NCI-H2171 treated with DMSO at 0.1 percent for 48 hours (cell line): ENCODE measurements at regions not wholly inside any gene's neighbourhood (a gene's known extent, or its start where the extent isn't known, plus 50 kb on each side); places are given as distances from the start of the nearest gene placed in this dataset.
"Not testable (repeated sequence)": the region's sequence is repeated elsewhere in the genome, so short reads cannot be mapped to it uniquely, and the experiment has no call there.

Experiments
- DNase-seq: peaks from one replicate; lab custom pipeline; 2025; lab: John Stamatoyannopoulos, UW

- no peak for DNase-seq
These were observed 180.7 kb upstream of the PRSS1 start for GRCh38 chr7:142568435-142569097.

- DNase-seq: peak; percentile 89
These were observed 181.8 kb upstream of the PRSS1 start for GRCh38 chr7:142567201-142568075.

- no peak for DNase-seq
These were observed 183.0 kb upstream of the PRSS1 start for GRCh38 chr7:142566271-142566670.

DNA sequence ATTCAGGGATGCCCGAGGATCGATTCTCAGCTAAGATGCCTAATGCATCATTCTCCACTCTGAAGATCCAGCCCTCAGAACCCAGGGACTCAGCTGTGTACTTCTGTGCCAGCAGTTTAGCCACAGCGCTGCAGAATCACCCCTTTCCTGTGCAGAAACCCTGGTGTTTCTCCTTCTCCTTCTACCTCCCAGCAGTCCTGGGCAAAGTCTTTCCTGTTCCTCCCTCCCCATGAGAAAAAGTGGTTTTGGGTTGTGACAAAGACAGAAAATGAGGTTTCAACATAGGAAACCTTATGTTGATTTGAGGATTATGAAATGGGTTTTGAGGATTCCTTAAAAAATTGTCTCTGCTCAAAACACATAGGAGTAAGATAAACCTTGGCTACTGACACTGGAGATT, 185.1 kb upstream of the PRSS1 start:
- not testable (repeated sequence) for DNase-seq

DNA sequence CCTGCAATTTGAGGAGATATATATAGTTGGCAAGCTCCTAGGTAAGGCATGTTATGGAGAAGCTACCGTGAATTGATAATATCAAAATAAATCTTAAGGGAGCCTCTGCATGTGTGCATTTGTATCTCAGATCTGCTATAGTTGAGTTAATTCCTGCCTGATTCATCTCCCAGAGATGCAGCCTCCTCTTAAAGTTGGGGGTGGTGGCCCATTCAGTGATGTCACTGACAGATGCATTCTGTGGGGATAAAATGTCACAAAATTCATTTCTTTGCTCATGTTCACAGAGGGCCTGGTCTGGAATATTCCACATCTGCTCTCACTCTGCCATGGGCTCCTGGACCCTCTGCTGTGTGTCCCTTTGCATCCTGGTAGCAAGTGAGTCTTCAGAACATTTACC, 185.8 kb upstream of the PRSS1 start:
- no peak for DNase-seq

- DNase-seq: no peak
These were observed 186.6 kb upstream of the PRSS1 start for GRCh38 chr7:142562688-142563087.

DNA sequence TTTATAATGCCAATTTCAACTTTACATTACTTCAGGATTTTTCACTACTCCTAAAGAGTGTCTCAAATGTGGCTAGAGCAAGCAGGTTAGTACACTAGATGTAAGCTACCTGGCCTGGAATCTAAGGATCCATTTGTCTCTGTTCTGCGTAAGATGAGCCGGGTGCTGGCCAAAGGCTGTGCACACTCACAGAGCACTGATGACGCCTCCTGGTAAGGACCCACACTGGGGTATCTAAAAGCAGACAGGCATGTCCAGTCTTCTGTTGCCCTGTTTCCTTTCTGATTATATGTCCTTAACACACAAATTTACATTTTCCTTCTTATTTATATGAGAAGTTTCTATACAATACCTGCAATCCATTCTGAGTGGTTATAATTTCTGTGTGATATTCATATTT, 187.9 kb upstream of the PRSS1 start:
- DNase-seq: peak; percentile 11

GRCh38 chr7:142560770-142561169, 188.5 kb upstream of the PRSS1 start:
- not testable (repeated sequence) for DNase-seq

DNA sequence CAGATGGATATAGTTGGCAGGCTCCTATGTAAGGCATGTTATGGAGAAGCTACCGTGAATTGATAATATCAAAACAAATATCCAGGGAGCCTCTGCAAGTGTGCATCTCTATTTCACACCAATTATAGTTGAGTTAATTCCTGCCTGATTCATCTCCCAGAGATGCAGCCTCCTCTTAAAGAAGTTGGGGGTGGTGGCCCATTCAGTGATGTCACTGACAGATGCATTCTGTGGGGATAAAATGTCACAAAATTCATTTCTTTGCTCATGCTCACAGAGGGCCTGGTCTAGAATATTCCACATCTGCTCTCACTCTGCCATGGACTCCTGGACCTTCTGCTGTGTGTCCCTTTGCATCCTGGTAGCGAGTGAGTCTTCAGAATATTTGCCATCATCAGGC, 189.1 kb upstream of the PRSS1 start:
- no peak for DNase-seq

- DNase-seq: peak; percentile 6
These were observed 191.2 kb upstream of the PRSS1 start for GRCh38 chr7:142557971-142558582.

GRCh38 chr7:142556740-142557139, 192.5 kb upstream of the PRSS1 start:
- DNase-seq: no peak

GRCh38 chr7:142554560-142555532, 194.4 kb upstream of the PRSS1 start:
- DNase-seq: no peak

GRCh38 chr7:142553216-142553615, 196.1 kb upstream of the PRSS1 start:
- DNase-seq: no peak

GRCh38 chr7:142548978-142549377, 200.3 kb upstream of the PRSS1 start:
- DNase-seq: no peak

- no peak for DNase-seq
These were observed 202.8 kb upstream of the PRSS1 start for GRCh38 chr7:142546452-142546851.

DNA sequence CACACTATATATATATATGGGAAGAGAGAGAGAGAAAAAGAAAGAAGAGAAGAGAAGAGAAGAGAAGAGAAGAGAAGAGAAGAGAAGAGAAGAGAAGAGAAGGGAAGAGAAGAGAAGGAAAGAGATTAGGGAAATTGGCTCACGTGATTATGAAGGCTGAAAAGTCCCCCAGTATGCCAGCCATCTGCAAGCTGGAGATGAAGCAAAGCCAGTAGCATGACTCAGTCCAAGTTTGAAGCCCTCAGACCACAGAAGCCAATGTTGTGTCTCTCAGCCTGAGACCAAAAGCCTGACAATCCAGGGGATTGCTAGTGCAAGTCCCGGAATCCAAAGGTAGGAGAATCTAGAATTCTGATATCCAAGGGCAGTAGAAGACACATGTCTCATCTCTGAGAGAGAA, 206.3 kb upstream of the PRSS1 start:
- DNase-seq: no peak

DNA sequence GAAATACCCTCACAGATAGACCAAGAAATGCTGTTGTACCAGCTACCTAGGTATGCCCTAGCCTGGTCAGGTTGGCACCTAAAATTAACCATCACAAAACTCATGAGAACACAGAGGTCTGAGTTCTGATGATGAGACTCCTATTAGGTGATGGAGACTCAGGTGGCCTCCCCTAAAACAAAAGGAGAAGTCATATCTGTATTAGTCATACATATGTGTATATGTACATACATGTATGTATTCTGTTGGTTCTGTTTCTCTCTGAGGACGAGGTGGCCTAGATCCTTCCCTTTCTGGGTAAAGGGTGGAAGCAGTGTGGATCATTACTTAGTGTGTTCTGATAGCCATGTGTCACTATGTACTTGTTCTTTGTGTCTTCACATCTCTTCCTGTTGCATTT, 207.2 kb upstream of the PRSS1 start:
- no peak for DNase-seq

- DNase-seq: no peak
These were observed 208.9 kb upstream of the PRSS1 start for GRCh38 chr7:142540371-142540770.

DNA sequence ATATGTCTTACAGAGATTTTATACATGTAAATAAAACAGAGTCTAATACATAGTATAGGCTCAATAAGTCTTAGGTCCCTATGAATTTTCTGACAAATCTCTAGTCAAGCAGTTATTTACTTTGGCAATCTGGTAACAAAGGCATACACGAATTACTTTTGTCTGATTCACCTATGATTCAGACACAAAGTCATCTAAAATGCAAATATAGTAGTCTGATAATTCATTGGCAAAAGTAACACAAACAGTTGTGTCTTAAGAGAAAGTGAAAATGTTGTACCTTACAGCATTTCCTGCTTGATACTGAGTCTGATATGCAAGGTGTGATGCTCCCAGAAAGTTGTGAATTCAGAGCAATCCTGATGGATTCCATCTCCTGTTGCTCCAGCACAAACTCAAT, 209.4 kb upstream of the PRSS1 start:
- DNase-seq: no peak

DNA sequence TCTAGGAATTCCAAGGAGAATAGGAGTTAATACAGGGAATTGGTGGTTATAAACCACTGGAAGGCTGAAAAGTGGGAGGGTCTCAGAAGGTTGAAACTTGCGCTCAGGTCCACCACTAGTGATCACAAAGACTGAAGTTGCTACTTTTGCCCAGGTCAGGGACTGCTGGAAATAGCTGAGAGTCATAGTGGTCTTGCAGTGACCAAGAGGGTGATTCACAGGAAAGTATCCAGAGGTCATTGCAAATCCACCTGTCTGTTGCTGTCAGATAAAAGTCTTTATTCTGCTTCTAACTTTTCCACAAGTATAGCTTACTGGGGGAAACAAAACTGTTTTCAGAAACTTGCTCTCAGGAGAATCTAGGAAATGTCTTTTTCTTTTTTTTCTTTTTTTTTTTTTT, 211.5 kb upstream of the PRSS1 start:
- DNase-seq: no peak

DNA sequence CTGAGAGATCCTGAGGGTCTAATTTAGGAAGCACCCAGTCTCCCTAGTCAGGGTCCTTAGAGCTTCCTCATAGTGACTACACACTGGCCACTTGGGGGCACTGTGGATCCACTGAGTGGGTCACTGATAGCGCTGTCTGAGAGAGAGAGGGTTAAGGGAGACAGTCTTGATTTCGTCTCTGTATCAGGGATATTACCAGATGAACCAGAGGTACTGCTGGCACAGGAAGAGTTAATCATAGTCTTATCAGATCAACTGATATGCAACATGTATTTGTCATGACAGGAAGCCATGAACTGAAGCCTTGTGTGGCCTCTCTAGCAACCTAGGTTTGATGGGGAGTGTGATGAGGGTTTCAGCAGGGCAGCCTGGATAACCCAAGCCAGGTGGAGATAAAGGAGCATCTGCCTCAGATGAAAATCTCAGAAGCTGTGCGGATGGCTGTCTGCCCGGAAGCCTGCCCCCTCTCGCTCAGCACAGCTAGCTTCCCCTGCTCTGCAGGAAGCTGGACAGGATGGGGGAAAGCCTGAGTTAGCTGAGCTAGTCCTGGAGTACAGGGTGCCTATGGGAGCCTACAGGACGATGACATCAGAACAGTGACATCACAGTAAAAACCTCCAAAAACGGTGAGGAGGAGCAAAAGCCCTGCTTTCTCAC, 214.0 kb upstream of the PRSS1 start:
- peak; percentile 75 for DNase-seq
